GM15510 (cell line): ENCODE measurements at regions not wholly inside any gene's neighbourhood (a gene's known extent, or its start where the extent isn't known, plus 50 kb on each side); places are given as distances from the start of the nearest gene placed in this dataset.

Experiments
- POLR2A ChIP-seq: IDR thresholded peaks from 3 replicates; pipeline ENCODE4 v1.6.1; 2011; ENCODE audit warnings: borderline replicate concordance; ENCODE audit not compliant: insufficient read length; ENCODE audit errors: extremely low read depth

GRCh38 chr1:221809091-221810029, 67.5 kb upstream of the DUSP10 start:
- no peak for TF ChIP-seq POLR2A

DNA sequence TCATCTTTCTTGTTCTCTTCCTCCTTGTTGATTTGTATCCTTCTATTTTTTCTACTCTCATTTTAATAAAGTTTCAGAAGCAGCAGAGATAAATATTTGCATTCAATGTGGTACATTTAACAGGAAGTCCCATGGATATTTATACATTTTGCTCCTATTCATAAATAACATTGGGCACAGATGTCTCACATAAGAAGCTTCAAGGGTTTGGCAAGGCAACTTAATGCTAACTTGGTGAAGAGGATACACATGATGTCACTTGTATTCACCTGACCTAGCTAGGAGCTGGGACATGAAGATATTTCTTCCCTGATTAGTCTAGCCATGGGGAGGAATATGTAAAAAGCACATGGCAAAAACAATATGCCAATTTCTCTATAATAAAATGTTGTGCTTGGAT, 65.1 kb upstream of the DUSP10 start:
- no peak for TF ChIP-seq POLR2A

- no peak for TF ChIP-seq POLR2A
Observed at GRCh38 chr1:221806236-221806635, 64.3 kb upstream of the DUSP10 start.

- TF ChIP-seq POLR2A: no peak
Observed at GRCh38 chr1:221805121-221805520, 63.2 kb upstream of the DUSP10 start.

DNA sequence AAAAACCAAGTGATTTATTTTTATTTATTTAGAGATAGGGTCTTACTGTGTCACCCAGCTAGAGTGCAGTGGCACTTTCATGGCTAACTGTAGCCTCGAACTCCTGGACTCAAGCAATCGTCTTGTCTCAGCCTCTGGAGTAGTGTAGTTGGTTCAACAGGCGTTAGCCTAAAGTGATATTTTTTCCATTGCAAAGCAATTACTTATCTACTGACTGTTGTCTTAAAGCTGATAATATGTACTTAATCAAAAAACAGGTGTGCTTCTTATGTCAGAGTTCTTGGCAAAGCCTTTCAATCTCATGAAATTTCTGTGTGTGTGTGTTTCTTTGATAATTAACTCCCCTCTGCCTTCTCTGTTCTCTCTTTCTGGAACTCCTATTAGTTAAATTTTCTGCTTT, 62.4 kb upstream of the DUSP10 start:
- no peak for TF ChIP-seq POLR2A

DNA sequence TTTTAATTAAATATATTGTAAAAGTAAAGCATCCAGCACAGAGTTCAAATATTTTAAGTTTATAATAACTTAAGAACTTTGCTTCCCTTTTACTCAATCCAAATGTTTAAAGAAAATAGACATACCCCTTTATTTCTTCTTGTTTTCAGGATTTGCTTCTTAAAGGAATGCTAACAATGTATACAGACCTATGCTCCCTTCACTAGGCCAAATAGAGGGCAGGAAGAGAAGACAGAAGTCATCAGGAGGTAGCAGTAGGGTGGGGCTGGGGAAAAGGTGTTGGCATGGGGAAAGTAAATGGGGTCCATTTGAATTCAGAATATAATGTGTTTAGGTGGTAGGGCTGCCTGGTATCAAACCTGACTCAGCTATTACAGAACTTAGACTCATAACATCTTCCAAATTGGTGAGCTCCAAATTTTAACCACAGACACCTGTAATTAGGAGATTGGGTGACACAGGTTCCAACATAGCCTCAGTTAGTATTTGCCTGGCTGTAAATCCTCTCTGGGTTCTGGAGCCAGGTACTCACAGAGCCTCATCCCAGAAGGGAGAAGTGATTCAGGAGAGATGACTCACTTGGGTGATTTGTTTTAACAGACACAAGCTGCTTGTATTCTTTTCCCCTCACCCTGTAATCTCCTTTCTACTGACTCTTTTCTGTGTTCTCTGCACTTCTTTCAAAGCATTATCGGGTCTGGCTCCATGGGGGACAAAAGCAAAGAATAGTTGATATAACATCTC, 60.1 kb upstream of the DUSP10 start:
- no peak for TF ChIP-seq POLR2A

DNA sequence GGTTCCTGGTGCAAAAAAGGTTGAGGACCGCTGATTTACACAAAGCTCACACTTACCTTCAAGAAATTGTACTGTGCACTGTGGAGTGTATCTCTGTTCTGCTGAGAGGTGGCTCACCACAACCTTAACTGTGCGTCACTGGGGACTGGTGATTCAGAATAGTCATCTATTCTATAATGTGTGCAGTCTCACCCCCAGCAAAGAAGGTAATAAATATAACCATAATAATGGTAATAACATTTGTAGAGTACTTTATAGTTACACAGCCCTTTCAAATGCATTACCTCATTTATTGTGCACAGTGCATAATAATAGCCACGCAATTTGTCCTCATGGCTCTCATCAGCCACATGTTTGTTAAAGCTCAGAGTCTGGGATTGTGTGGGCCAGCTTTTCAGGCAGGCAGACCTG, 59.4 kb upstream of the DUSP10 start:
- TF ChIP-seq POLR2A: no peak

- TF ChIP-seq POLR2A: no peak
Observed at GRCh38 chr1:221800831-221801230, 58.9 kb upstream of the DUSP10 start.

- no peak for TF ChIP-seq POLR2A
Observed at GRCh38 chr1:221797506-221797905, 55.6 kb upstream of the DUSP10 start.

DNA sequence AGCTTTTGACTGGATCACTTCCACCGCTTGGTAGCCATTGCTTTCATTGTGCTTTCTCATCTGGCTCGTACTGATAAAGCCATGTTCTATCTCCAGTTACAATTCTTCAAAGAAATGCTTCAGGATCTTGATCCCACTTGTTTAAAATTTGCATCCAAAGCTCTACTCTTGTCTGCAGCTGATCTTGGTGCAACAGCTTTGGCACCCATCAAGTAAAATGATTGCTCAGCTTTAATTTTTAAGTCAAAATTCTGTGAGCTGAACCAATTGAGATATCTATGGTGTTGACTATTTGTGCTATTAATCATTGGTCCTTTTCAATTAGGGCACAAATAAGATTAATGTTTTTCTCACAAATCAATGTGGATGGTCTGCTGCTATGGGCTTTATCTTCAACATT, 54.8 kb upstream of the DUSP10 start:
- no peak for TF ChIP-seq POLR2A

DNA sequence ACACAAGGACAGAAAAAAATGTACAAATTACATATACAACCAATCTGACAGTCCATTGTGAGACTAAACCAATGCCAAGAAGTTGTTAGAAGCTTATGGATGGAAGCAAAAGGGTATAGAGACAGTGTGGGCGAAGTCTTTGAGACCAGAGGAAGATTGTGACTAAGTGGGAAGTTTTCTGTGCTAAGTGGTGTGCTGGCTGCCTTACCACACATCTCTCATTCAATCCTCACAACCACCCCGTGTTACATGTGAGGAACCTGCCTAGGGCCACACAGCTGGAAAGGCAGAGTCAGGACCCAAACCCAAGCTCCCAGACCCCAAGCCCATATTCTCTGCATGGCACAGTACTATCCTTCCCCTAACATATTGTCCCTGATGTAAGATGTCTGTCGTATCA, 53.5 kb upstream of the DUSP10 start:
- TF ChIP-seq POLR2A: no peak

- no peak for TF ChIP-seq POLR2A
Observed at GRCh38 chr1:221794935-221795334, 53.0 kb upstream of the DUSP10 start.

GRCh38 chr1:221794079-221794670, 52.3 kb upstream of the DUSP10 start:
- TF ChIP-seq POLR2A: peak; percentile 5

DNA sequence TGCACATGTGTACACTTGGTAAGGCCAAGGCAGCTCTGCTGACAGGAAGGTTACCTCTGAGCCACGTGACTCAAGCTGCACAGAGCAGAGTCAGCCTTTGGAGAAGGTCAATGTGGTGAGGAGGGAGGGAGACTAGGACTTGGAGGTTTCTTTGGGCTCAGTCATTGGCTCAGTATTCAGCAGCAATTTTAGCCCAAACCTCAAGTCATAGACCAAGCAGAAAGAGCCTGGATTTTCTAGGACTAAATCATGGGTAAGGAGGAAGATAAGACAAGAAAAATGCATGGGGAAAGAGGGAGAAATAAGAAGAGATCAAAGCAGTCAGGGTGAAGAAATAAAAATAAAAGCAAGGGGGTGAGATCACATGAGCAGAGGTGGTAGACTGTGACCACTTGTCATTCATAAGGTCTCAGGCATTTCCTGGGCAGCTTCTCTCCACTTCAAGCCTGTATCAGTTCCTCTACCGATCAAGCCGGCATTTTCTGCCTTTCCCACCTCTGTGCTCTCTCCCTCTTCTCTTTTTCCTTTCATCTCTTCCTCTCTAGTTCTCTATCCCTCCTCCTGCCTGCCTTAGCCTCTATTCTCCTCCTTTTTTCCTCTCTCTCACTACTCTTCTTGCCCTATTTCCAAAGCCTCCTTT, 51.7 kb upstream of the DUSP10 start:
- TF ChIP-seq POLR2A: peak; percentile 29

DNA sequence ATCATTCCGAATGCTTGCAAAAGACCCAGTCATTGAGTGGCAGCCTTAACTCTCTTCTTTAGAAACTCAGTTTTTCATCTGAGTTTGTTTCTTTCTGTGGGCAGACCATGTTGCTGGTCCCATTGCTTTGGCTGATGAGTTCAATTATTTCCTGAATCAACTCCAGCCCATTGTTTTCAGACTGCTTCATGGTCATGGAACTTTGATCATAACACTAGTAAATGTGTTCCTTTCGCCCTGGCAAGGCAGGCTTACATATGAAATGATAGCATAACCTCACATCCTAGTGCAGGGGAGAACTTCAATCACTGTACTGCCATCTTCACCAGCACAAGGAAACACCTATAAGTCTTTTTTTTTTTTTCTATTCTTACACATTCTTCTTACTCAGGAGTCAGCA, 50.0 kb upstream of the DUSP10 start:
- no peak for TF ChIP-seq POLR2A
